ENCODE measurements at regions not wholly inside any gene's neighbourhood (a gene's known extent, or its start where the extent isn't known, plus 50 kb on each side); places are given as distances from the start of the nearest gene placed in this dataset.

DNA sequence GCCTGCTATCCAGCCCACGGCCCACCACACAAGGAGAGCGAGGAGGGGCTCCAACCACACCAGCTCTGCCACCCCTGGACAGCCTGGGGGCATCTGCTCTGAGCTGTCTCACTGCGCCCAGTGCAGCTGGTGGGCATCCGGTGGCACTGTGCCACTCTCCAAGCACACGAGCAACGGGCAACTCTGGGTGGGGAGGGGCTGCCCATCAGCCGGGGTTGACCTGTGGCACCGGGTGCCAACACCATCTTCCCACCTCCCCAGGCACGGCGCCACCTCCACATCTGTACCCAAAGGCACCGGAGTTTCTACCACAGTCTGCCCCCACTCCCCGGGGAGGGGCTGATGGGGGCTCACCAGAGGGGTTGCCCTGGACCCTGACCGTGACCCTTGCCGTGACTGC lies 241.8 kb downstream of the RBFOX3 start:
- no peak for DNase-seq (ENCODE audit: low read depth)

DNA sequence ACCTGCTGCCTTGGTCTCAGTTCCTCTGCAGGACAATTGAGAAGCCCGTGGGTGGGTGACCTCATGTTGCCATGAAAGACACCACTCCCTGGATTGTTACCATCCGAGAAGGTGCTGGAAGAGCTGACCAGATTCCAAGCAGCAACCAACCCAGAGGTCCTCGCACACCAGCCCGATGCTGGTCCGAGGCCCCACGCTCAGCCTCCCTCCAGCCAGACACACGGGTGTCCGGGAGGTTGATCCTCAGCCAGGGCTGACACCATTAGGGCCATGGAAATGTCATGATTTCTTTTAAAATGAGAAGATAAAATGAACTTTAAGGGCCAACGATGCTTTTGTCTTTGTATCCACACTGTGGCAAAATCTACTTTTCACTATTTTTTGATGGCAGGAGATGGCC lies 242.3 kb downstream of the RBFOX3 start:
- DNase-seq (ENCODE audit: low read depth), result no peak

DNA sequence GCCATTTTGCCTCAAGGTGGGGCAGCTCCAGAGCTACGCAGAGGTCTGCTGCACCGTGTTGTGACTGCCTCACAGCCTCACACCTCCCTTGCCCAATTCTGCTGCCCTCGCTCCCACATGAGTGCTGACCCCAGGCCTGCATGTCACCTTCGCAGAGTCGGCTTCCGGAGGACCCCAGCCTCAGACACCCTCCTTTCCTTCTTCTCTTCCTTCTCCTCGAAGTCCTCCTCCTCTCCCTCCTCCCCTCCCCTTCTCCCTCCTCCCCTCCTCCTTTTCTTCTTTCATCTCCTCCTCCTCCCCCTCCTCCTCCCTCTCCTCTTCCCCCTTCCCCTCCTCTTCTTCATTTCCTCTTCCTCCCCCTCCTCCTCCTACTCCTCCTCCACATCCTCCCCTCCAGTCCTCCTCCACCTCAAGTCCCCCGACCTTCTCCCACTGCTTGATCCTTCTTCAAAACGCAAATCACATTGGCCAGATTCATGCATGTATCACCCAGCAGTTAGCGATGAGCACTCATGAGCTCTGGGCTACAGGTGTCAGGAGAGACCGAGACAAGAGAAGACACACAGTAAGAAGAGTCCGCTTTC lies 243.8 kb downstream of the RBFOX3 start:
- no peak for DNase-seq (ENCODE audit: low read depth)

DNA sequence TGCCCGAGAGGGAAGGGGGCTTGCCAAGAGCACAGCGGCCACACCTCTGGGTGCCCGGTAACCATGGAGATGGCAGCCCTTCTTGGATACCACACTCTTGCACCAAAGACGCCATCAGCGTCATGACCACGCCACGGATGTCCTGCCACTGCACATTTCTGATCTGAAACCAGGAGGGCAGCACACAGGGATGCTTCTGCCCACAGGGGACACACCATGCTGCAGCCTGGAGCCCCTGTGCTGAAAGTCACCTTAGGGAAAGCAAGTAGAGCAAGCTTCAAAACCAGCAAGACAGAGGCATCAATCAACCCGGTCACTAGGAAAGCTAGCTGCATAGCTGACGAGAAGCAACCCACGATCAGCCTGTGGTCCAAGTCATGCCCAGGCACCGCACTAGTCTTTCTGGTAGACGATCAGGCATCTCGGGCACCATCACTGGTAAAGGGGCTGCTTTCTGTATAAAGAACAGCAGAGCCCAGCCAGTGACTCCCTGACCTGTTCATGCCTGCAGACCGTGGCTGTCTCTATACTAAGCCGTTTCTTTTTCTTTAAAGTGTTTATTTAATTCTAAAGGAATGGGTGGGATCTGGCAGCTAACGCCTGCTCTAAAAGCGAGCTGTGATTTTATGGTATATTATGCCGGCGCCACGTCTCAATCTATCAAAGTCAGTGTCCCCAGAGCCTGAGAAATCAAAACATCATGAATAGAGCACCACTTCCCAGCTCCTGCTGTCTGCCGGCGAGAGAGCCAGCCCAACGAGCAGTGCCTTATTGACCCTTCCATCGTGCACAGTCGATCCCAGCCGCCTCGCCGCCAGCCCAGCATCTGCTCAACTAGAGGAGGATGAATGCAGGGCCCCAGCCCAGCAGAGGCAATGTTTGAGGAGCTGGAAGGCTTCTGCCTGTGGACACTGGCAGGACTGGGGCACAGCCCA lies 244.7 kb downstream of the RBFOX3 start:
- no peak for DNase-seq (ENCODE audit: low read depth)

DNA sequence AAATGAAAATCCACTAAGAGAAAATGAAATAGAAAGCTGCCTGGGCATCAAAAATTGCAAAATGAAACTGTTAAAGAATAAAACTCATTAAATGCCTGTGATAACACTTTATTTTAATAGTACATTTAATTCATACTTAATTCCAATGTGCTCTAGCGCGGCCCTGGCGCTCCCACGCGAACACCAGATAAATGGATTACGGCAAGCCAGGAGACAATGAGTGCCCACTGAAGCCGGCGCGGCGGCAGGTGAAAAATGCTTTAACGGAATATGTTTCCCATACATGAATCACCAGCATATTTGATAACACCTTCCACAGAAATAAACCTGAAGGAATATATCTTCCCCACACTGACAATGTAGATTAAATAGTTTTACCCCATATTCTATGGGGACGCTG lies 245.5 kb downstream of the RBFOX3 start:
- no peak for DNase-seq (ENCODE audit: low read depth)

DNA sequence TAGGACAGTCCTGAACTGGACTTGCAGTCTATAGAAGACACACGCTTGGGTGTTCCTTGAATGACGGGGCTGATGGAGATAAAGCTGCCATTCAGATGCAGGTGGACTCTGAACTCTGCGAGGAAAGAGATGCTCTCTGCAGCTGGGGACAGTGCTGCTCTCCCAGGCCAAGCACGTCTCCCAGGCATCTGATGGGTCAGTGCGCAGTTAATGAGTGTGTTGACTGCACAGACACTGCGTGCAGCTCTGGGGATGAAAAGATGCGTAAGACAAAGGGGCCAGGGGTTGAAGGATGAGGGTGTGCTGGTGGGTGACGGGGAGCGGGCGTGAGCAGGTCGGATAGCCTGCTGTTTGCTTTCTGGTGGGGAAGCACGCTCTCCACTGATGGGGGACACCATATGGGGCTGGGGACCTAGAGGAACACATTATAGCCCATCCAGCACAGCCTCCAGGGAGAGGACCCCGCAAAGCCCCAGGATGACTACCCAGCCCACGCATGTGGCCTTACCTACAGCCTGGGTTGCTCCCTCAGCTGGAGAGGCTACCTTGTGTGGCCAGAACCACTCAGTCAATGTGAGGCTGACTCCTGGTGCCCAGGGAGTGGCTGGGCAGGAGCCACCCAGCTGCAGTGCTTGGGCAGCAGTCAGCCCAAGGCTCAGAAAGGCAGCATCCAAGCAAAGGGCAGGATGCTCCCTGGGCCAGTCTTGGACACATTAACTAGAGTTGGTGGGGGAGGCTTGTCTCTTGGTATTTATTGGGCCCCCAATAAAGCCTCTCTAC lies 246.3 kb downstream of the RBFOX3 start:
- no peak for DNase-seq (ENCODE audit: low read depth)

DNA sequence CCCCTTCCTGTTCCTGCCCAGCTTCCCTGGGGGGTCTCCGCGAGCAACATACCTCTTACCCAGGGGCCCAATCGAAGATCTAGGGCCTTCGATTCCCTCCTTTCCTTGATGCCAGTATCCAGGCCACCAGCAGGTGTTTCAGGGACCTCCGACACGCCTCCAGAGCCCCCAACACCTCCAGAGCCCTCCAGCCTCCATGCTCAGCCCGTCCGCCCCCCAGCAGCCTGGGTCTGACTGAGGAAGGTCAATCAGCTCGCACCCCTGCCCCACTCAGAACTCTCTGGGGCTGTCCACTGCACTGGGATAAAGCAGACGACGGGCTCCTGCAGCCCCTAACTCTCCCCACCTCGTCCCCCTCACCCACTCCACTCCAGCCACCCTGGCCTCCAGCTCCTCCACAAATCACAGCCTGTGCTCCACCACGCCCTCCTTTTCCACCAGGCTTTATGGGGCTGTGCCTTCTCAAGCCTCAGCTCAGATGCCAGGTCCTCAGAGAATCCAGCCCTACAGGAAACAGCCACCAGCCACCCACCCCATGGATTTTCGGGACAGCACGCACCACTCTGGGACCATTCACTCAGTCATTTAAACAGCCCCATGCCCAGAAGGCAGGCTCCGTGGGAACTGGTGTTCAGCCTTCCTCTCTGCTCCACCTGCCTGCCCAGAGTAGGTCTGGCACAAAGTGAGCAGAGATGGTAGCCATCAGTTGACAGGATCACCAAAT lies 247.1 kb downstream of the RBFOX3 start:
- no peak for DNase-seq (ENCODE audit: low read depth)

DNA sequence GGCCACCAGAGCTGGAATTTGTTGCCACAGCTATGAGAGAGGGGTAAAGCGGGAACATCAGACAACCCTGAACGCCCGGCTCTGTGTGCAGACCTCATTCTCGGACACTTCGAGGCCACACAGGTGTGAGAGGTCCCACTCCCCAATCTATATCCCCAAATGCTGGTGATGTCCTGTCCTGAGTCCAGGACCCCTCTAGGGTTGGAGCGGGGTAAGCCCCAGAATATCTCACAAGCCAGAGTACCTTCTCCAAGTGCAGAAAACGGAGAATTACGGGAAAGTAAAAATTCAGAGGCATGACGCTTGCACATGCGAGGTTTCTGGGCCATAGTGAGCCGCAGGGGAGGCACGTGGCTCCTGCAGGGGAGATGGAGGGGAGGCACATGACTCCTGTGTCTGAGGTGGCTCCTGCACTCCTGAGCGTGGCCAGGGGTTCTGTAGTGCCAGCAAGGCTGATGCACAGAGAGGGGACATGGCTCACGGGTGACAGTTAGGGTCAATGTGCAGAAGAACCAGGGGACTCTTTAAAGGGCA lies 248.0 kb downstream of the RBFOX3 start:
- no peak for DNase-seq (ENCODE audit: low read depth)

DNA sequence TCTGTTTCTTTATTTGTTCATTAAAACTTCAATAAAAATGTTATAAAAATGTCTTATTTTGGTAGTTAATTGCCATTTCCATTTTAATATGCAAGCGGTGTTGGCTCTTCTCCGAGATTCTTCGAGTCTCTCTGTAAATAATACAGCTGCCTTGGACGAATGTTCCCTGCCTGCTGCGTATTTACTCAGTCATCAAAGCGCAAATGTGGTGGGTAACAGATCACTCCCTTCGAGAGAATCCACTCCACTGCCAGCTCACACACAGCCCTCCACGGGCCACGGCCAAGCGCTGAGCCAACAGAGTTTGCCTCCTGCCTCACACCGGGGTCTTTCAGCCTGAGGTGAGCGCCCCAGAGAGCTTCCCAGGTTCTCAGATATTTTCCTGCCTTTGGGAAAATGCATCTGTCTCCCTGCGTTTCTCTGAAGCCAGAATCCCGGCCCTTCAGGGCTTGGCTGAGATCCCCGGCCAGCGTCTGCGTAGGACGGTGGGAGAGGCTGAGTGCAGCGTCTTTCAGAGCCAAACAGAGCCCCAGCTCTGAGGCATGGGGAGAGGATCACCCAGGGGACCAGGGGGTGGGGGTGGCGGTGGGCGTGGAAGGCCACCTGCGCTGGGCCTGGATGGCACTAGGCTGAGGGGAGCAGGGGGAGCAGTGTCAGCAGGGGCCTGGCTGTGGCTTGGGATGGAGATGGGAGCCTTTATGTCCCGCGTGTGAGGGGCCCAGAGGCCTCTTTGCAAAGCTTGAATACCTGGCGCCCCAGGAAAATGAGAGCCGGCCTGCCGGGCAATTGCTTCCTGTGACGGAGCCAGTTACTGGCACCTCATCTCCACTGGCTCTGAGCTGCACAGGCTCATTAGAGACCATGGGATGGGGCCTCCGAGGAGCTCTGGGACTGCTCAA lies 248.7 kb downstream of the RBFOX3 start:
- DNase-seq (ENCODE audit: low read depth), result no peak

DNA sequence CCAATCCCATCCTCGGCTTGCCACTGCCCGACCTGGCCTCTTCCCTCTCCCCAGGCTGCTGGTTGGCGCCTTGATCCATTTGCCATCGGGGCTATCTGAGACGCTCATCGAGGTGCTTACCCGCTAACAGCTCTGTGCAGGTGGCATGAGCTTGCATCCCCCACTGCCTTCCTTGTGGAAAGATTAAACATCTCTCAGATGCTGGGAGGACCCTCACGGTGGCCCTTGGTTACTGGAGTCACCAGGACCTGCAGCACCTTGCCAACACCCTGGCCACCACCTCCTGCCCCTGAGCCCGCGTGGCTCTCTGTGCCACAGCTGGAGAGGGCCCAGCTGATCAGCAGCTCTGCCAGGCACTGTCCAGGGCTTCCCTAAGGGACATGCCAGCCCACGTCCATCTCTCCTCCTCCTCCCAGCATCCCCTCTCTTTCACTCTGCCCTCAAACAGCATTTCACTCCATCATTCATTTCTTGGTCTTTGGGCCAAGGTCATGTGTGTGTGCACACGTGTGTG lies 249.6 kb downstream of the RBFOX3 start:
- DNase-seq (ENCODE audit: low read depth), result no peak

DNA sequence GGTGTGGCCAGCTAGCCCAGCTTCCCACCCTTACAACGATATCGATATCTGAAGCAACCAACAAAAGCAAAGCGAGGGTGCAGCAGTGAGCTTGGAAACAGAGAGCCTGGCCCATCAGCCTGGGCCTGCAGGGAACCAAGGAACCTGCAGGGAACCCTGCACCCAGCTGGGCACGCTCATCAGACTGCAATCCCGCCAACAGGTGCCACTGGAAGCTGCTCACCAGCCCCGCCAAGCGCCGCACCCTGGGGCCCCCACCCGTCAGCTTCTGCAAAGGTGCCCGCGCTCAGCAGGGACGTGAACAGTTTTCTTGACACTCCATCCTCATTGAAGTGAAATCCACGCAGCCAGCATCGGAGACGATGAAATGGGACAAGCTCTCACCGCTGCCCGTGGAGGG lies 250.7 kb downstream of the RBFOX3 start:
- no peak for DNase-seq (ENCODE audit: low read depth)

DNA sequence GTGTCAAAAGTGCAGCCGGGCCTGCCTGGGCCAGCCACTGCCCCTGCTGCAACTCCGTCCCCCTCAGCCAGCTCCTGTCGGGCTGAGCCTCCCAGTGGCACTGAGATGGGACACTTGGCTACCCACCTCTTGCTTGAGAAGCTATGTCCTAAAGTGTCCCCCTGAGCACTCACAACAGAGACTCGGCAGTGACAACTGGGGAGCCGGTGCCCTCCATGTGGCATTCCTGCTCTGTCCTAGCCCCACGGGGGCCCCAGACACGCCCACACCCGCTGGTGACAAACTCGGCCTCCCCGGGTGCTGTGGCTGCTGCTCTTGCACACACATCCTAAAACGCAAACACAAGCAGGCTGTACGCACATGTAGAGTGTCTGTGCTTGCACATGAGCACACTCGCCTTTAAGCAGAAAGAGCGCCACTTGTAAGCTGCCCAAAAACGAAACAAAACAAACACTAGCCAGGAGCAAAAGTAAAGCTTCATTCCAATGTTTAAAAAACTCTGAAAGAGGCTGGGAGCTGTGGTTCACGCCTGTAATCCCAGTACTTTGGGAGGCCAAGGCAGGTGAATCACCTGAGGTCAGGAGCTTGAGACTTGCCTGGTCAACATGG lies 253.9 kb downstream of the RBFOX3 start:
- no peak for DNase-seq (ENCODE audit: low read depth)

DNA sequence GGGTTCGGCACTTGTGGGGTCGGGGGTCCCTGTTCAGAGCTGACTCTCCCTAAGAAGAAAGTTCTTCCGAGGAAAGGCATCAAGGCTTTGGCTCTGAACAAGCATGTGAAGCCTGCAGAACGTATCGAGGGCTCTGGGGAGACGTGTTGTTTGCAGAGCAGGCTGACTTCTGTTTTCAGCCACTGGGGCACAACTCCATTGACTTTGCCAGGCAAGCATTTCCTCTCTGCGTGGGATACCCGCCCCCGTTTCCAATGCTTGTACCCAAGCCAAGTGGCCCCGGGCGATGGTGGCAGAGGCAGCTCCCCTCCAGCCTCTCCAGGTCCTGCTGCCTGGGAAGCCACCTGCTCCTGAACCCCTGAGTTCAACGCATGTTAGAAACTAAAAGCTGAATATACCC lies 255.7 kb downstream of the RBFOX3 start:
- no peak for DNase-seq (ENCODE audit: low read depth)

DNA sequence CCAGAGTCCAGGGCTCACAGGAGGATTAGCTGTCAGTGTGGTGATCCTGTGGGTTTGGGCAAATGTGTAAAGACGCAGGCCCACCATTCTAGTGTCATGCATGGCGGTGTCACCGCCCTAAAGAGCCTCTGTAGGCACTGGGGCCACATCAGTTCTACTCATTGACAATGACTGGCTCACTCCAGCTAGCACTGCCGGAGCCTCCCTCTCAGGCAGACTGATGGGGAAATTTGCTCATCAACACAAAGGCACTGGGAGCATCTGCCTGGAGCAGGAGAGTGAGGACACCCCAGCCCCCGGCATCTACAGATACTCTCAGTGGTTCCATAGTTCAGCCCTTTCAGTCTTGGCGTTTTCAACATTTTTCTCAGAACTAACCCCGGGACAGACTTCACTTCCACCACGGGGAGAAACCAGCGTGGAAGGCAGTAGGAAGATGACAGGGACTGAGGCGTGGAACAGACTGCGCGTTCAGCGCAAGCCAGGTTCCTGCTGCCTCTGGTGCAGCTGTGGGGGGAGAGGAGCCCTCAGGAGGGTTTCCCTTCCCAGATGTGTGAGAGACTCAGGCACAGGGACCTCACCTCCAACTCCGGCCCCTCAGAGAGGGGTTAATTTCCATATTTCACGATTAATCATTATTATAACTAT lies 256.6 kb downstream of the RBFOX3 start:
- DNase-seq (ENCODE audit: low read depth), result no peak

DNA sequence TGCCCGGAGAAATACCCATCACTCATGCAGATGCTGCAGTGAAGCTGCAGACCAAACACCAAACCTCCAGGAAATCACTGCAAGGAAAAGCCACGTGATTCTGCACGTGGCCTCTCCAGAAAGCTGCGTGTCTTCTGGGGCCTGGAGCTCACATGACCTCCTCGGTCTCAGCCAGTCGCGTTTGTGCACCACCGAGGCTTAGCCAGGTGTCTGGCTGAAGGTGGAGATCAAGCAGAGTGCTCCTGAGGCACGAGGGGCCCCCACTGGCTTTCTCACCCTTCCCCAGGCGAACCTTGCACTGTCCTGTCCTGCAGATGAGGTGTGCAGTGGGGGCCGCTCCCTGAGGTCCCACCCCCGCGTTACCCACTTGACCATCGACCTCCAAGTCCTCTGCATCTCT lies 257.3 kb downstream of the RBFOX3 start:
- DNase-seq (ENCODE audit: low read depth), result no peak

DNA sequence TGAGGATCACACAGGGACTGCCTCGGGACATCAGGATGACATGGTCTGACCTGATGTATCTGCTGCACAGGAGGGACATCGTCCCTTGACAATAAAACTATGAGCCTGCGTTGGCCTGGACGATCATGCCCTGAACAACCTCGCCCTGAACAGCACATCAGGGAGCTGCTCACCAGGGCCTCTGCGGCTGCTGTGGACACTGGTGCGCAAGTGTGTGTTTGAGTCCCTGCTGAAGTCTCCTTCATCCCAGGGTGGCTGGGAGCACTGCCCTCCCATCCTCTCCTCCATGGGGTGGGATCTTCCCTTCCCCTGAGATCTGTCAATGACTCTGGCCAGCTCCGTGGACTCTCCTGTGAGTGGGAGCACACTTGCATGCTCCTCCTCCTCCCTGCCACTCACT lies 257.8 kb downstream of the RBFOX3 start:
- no peak for DNase-seq (ENCODE audit: low read depth)

DNA sequence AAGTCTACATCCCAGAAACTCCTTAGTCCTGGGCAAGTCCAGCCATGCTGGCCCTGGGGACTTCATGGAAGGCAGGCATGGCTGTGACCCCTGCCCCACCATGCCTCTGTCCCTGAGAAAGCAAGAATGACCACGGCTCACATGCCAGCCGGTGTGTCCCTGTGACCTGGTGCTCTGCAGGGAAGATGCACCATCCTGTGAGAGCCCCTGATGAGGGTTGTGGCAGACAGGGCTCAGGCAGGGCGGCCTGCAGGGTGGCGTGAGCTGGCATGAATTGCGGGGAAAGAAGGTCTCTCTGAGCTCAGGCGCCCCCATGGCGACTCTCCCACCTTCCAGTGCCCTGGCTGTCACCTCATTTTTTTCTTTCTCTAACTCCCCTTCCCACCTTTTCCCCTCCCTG lies 260.3 kb downstream of the RBFOX3 start:
- DNase-seq (ENCODE audit: low read depth), result no peak

DNA sequence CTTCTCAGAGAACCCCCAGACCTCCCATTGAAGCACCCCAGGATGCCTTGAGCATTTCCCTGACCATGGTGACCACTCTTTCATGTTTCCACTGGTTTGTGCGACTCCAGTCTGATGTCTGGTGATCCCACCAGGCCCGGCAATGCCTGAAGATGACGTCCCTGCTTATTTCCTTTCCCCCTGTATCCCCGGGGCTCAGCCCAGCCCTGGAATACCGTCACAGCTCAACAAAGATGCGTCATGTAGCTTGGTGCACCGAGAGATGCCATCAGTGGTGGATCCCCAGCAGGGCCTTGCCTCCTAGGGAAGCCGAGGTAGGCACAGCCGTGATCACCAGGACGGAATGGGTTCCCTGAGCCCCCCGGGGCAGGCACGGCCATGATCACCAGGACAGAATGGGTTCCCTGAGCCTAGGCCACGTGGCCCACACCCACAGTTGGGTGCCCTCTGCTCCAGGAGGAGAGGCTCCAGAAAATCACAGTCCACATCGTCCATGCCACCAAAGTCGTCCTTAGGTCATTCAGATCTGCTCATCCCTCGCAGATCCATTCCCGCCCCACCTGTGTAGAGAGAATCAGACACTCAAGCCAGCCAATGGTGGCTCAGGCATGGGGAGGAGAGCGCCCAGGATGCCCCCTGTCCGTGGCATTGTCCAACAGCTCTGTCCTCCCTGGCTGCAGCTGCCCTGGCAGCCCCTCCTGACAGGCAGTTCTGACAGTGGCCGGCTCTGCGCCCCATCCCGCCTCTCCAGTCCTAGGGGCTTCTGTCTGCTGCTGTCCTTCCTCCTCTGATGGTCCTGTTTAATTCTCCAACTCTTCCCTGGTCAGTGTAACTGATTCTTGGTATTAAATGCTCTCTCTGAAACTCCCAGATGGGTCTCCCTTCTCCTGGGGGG lies 261.1 kb downstream of the RBFOX3 start:
- DNase-seq (ENCODE audit: low read depth), result no peak

DNA sequence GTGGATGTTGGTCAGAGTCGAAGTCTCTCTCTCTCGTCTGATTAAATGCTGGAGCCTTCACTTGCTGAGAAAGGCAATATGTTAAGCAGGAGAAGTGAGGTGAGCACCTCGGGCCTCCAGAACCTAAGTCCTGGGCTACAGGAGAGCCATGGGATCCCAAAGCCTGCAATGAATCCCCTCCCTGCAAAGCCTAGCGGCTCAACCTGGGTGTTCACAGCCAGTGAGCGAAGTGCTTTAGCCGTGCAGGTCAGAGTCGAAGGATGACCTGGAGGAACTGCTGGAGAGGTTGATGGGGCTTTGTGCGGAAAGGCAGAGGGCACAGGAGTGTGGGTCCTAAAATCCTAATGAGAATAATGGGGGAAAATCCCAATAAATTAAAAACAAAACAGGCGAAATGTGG lies 267.8 kb downstream of the ENGASE start:
- DNase-seq (ENCODE audit: low read depth), result no peak
